ENCODE measurements at regions not wholly inside any gene's neighbourhood (a gene's known extent, or its start where the extent isn't known, plus 50 kb on each side); places are given as distances from the start of the nearest gene placed in this dataset.

DNA sequence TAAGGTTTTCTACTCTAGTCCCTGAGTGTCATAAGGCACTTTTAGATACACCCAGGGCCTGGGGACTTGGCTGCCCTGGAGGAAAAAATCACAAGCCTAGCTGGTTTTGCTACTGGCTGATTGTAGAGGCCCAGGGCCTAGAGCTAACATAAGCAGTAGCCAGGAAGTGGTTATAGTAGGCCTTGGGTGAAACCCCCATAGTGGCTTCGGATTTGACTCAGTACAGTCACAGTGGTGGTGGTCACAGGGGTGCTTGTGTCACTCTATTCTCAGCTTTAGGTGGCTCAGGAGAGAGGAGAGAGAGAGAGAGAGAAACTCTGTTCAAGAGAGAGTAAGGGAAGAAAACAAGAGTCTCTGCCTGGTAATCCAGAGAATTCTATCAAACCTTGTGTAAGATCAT lies 194.5 kb upstream of the EDA2R start:
- TF ChIP-seq CTCF (IDR thresholded peaks at IDR 0.05) (no peak), POLR2A (IDR thresholded peaks at IDR 0.05) (no peak)

Data from Peyer's patch (tissue), 4 donors.